ENCODE measurements at regions not wholly inside any gene's neighbourhood (a gene's known extent, or its start where the extent isn't known, plus 50 kb on each side); places are given as distances from the start of the nearest gene placed in this dataset.

DNA sequence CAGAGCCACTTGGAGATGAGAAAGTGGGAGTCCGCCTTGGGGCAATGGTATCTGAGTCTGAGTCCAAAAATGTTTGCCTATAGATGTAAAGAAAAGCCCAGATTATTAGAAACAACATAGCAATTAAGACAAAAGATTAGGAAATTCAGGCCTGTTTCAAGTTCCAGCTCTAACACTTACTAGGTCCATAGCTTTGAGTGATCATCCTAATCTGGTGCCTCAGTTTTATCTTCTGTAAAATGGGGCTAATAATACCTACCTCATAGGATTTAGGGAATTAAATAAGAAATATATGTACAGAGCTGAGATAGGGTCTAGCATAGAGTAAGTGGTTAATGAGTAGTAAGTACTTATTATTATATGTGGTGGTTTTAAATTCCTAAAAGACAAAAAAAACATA is 58.6 kb upstream of the NLK start:
- no peak for DNase-seq
- Histone ChIP-seq H4K5ac (ENCODE audit: insufficient read length, low read depth, low read length) (no peak overlapping the region), H4K91ac (ENCODE audit: insufficient read length, low read depth, low read length) (no peak overlapping the region), H2BK20ac (ENCODE audit: low read depth, low read length, poor library complexity, severe bottlenecking) (no peak overlapping the region), H3K14ac (ENCODE audit: insufficient read depth, low read length) (no peak overlapping the region), H3K9me3 (ENCODE audit: control insufficient read depth, low read depth, low read length) (no peaks in the 10 kb centered on the region), H2BK15ac (ENCODE audit: low read depth, low read length) (no peak overlapping the region), H3T11ph (ENCODE audit: low read length) (no peak overlapping the region), H2BK5ac (ENCODE audit: insufficient read length, low read length) (no peak overlapping the region), H2BK120ac (ENCODE audit: low read depth, low read length, poor library complexity, severe bottlenecking) (no peak overlapping the region), H3K27ac (ENCODE audit: insufficient read length, low read depth, low read length) (no peak overlapping the region), H3K4me1 (ENCODE audit: insufficient read depth, low read length) (no peaks in the 10 kb centered on the region), H3K79me2 (ENCODE audit: insufficient read depth, low read length) (no peaks in the 10 kb centered on the region), H3K18ac (ENCODE audit: insufficient read length, low read depth, low read length) (no peak overlapping the region), H3K23ac (ENCODE audit: insufficient read length, low read depth, low read length) (no peak overlapping the region), H4K20me1 (ENCODE audit: control insufficient read depth, insufficient read depth, insufficient read length) (no peaks in the 10 kb centered on the region), H2AK5ac (ENCODE audit: insufficient read length, low read length) (no peak overlapping the region), H3K4me2 (ENCODE audit: insufficient read depth, insufficient read length, low read length) (no peak overlapping the region), H2AFZ (ENCODE audit: low read length) (no peak overlapping the region), H3K79me1 (ENCODE audit: insufficient read depth, low read depth, low read length, poor library complexity, severe bottlenecking) (no peaks in the 10 kb centered on the region), H3K27me3 (ENCODE audit: insufficient read depth, low read length) (no peaks in the 10 kb centered on the region), H3K23me2 (ENCODE audit: insufficient read length, low read depth, low read length, poor library complexity, severe bottlenecking) (no peaks in the 10 kb centered on the region), H3K56ac (ENCODE audit: insufficient read length, low read depth, low read length) (no peak overlapping the region), H3K4ac (ENCODE audit: low read depth, low read length) (no peak overlapping the region), H3K9ac (ENCODE audit: extremely low read depth, insufficient read length, low read length) (no peak overlapping the region), H4K8ac (replicated peaks; ENCODE audit: insufficient read length, low read depth, low read length) (no peak overlapping the region), H2BK12ac (ENCODE audit: insufficient read length, low read depth, low read length) (no peak overlapping the region)
- no peaks in the 10 kb centered on the region for H3K36me3 Mint-ChIP-seq (ENCODE audit: insufficient read depth in 1 of 3, low read depth in 3 of 3)
- no peak overlapping the region for H3K4me3 Mint-ChIP-seq
- TF ChIP-seq CTCF (conservative IDR thresholded peaks at IDR 0.05): no peak
- H3K27ac Mint-ChIP-seq: no peak overlapping the region
- H3K9me3 Mint-ChIP-seq: no peaks in the 10 kb centered on the region
- peaks cover 1% of the 10 kb centered on the region for H3K27me3 Mint-ChIP-seq (ENCODE audit: low read depth)
- H3K4me1 Mint-ChIP-seq: peaks cover 14 to 17% of the 10 kb centered on the region in 2 experiments
- WGBS (ENCODE audit: extremely low coverage, insufficient read length, low lambda C conversion rate): no CpG with 5 or more reads among the region's 1 CpG

Data from H9 (cell line).